Keratinocyte (primary cell): ENCODE measurements at regions not wholly inside any gene's neighbourhood (a gene's known extent, or its start where the extent isn't known, plus 50 kb on each side); places are given as distances from the start of the nearest gene placed in this dataset.

ENCODE experiments used
- DNase-seq: peaks from one replicate; pipeline ENCODE4 v3.0.0-alpha.2; 2011; ENCODE audit warnings: low read depth, missing footprints, low spot score
- FAIRE-seq: peaks from 2 replicates; lab custom pipeline; 2011; peaks lifted over from hg19 to GRCh38; lab: Jason Lieb, UNC
- H2AFZ ChIP-seq: 2 replicates; pipeline ENCODE4 v1.6.0; 2012; ENCODE audit warnings: low read length, control low read depth, inconsistent platforms; ENCODE audit not compliant: control insufficient read depth
- H3K27ac ChIP-seq: 2 replicates; pipeline ENCODE4 v1.5.1; 2011; ENCODE audit warnings: low read length; ENCODE audit not compliant: control insufficient read depth, insufficient read depth
- H3K27me3 ChIP-seq: 3 replicates; pipeline ENCODE4 v1.6.0; 2011; ENCODE audit warnings: low read length; ENCODE audit not compliant: control insufficient read depth, insufficient read depth; ENCODE audit errors: extremely low read depth
- H3K36me3 ChIP-seq, 2 experiments: 2 replicates in 1 of 2; 3 replicates in 1 of 2; pipeline ENCODE4 v1.5.1; 2011; ENCODE audit warnings: low read length in 2 of 2, mild to moderate bottlenecking in 1 of 2; ENCODE audit not compliant: control insufficient read depth in 2 of 2, insufficient read depth in 2 of 2; ENCODE audit errors: extremely low read depth in 1 of 2
- H3K4me1 ChIP-seq: 3 replicates; pipeline ENCODE4 v1.5.1; 2011; ENCODE audit warnings: low read length; ENCODE audit not compliant: control insufficient read depth, insufficient read depth; ENCODE audit errors: extremely low read depth
- H3K4me2 ChIP-seq: 3 replicates; pipeline ENCODE4 v1.6.0; 2011; ENCODE audit warnings: low read depth, low read length; ENCODE audit not compliant: control insufficient read depth, insufficient read depth; ENCODE audit errors: extremely low read depth
- H3K4me3 ChIP-seq, 3 experiments: fragments of 200-600 bp in 1 of 3; sonication (generic) in 1 of 3; 2 replicates in 2 of 3; 3 replicates in 1 of 3; pipeline ENCODE4 v1.5.1; 2011 to 2016; ENCODE audit warnings: low read length in 3 of 3, mild to moderate bottlenecking in 3 of 3, control low read depth in 2 of 3, inconsistent platforms in 1 of 3, low read depth in 1 of 3, mixed read lengths in 1 of 3, mixed run types in 1 of 3, moderate library complexity in 1 of 3; ENCODE audit not compliant: control insufficient read depth in 2 of 3, insufficient read depth in 2 of 3; ENCODE audit errors: extremely low read depth in 1 of 3
- H3K79me2 ChIP-seq: 2 replicates; pipeline ENCODE4 v1.6.0; 2012; ENCODE audit warnings: low read length; ENCODE audit not compliant: control insufficient read depth, insufficient read depth
- H3K9ac ChIP-seq: 3 replicates; pipeline ENCODE4 v1.6.0; 2011; ENCODE audit warnings: low read length; ENCODE audit not compliant: control insufficient read depth, insufficient read depth; ENCODE audit errors: extremely low read depth
- H3K9me1 ChIP-seq: 3 replicates; pipeline ENCODE4 v1.6.0; 2011; ENCODE audit warnings: low read length; ENCODE audit not compliant: control insufficient read depth, insufficient read depth; ENCODE audit errors: extremely low read depth
- H3K9me3 ChIP-seq: 2 replicates; pipeline ENCODE4 v1.5.1; 2012; ENCODE audit warnings: low read depth, low read length; ENCODE audit not compliant: control insufficient read depth
- H4K20me1 ChIP-seq: 3 replicates; pipeline ENCODE4 v1.6.0; 2011; ENCODE audit warnings: low read length; ENCODE audit not compliant: control insufficient read depth, insufficient read depth; ENCODE audit errors: extremely low read depth
- EZH2 ChIP-seq: IDR thresholded peaks from one replicate; pipeline ENCODE4 v1.6.1; 2012; ENCODE audit warnings: inconsistent platforms, mild to moderate bottlenecking, low read length, moderate library complexity
- dilution Hi-C: fragments of 300-500 bp; cut with MboI; formaldehyde crosslinking; loops from one replicate; pipeline ENCODE4 v1.7.0; 2020; ENCODE audit warnings: low sequenced_read_pairs; ENCODE audit not compliant: extremely low pct_ligation_motif_present
- TF ChIP-seq, protein P1 (sequence below), 3 experiments: IDR thresholded peaks in 1 of 3; conservative IDR thresholded peaks in 1 of 3; optimal IDR thresholded peaks in 1 of 3; 2 replicates in 2 of 3; 3 replicates in 1 of 3; pipeline versions ENCODE3 to v1.5.1; 2011; ENCODE audit warnings: low read length in 3 of 3, mild to moderate bottlenecking in 3 of 3, moderate library complexity in 2 of 3, control low read depth in 1 of 3, inconsistent platforms in 1 of 3; ENCODE audit not compliant: insufficient read depth in 2 of 3; ENCODE audit errors: extremely low read depth in 1 of 3

DNA sequence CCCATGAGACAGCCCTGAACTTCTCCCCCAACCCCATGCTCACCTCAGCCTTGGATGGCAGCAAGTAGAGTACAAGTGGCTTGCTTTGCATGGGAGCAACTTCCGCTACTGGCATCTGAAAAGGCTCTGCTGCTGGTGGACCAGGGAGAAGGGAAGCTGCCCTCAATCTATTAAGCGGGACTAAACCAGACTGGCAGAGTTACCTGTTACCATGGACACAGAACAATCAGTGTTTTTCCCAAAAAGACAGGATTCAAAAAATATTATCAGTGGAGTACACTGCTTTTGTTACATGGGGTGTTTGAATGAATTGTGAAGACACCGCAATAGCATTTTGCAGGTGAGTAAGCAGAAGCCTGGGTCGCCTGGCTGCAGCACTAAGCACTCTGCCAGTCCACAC is 631.4 kb upstream of the B3GAT1 start:
- Histone ChIP-seq H4K20me1 (no peaks in the 10 kb centered on the region), H3K4me2 (no peak overlapping the region), H3K79me2 (no peaks in the 10 kb centered on the region), H3K27ac (no peak overlapping the region), H3K27me3 (no peaks in the 10 kb centered on the region), H2AFZ (no peak overlapping the region), H3K9me3 (peaks cover 4% of the 10 kb centered on the region), H3K9ac (no peak overlapping the region), H3K4me3 (no peak overlapping the region), H3K4me1 (no peaks in the 10 kb centered on the region), H3K9me1 (no peaks in the 10 kb centered on the region), H3K36me3 (no peaks in the 10 kb centered on the region)
- DNase-seq (no peak), FAIRE-seq (no peak)
- dilution Hi-C loops, result no loop called here
- TF ChIP-seq, protein P1, sequence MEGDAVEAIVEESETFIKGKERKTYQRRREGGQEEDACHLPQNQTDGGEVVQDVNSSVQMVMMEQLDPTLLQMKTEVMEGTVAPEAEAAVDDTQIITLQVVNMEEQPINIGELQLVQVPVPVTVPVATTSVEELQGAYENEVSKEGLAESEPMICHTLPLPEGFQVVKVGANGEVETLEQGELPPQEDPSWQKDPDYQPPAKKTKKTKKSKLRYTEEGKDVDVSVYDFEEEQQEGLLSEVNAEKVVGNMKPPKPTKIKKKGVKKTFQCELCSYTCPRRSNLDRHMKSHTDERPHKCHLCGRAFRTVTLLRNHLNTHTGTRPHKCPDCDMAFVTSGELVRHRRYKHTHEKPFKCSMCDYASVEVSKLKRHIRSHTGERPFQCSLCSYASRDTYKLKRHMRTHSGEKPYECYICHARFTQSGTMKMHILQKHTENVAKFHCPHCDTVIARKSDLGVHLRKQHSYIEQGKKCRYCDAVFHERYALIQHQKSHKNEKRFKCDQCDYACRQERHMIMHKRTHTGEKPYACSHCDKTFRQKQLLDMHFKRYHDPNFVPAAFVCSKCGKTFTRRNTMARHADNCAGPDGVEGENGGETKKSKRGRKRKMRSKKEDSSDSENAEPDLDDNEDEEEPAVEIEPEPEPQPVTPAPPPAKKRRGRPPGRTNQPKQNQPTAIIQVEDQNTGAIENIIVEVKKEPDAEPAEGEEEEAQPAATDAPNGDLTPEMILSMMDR (optimal IDR thresholded peaks at IDR 0.05 in 1 of 3, IDR thresholded peaks at IDR 0.05 in 1 of 3, conservative IDR thresholded peaks at IDR 0.05 in 1 of 3; ENCODE audit: extremely low read depth in 1 of 3, insufficient read depth in 2 of 3, low read length in 3 of 3), result no peak
- no peak for TF ChIP-seq EZH2

DNA sequence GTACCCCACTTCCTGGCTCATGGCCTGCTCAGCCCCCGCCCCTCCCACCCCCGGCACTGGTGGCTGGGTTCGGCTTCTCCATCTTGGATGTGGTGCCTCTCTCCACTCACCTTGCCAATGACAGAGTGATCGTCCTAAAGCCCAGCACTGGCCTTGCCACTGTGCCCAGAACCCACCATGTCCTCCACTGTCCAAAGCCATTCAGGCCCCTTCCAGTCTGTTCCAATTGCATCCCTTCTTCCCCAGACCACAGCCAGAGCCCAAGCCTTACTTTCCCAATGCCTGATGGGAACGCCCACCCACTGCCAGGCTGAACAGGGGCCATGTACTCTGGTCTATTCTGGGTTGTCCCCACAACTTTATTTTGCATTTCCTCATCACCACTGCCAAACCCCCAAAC is 625.8 kb upstream of the B3GAT1 start:
- no peaks in the 10 kb centered on the region for H3K4me1 ChIP-seq
- dilution Hi-C loops, result no loop called here
- no peaks in the 10 kb centered on the region for H3K36me3 ChIP-seq
- no peak overlapping the region for H3K27ac ChIP-seq
- no peak overlapping the region for H3K4me3 ChIP-seq
- FAIRE-seq (no peak), DNase-seq (no peak)
- no peaks in the 10 kb centered on the region for H3K9me1 ChIP-seq
- H3K79me2 ChIP-seq, result no peaks in the 10 kb centered on the region
- H3K27me3 ChIP-seq, result no peaks in the 10 kb centered on the region
- no peak overlapping the region for H2AFZ ChIP-seq
- H3K9ac ChIP-seq, result no peak overlapping the region
- H4K20me1 ChIP-seq, result no peaks in the 10 kb centered on the region
- no peak for TF ChIP-seq EZH2
- TF ChIP-seq, protein P1 (optimal IDR thresholded peaks at IDR 0.05 in 1 of 3, IDR thresholded peaks at IDR 0.05 in 1 of 3, conservative IDR thresholded peaks at IDR 0.05 in 1 of 3; ENCODE audit: extremely low read depth in 1 of 3, insufficient read depth in 2 of 3, low read length in 3 of 3), result no peak
- no peak overlapping the region for H3K4me2 ChIP-seq
- H3K9me3 ChIP-seq, result peaks cover 4% of the 10 kb centered on the region
